SJSA1 (cell line): ENCODE measurements at regions not wholly inside any gene's neighbourhood (a gene's known extent, or its start where the extent isn't known, plus 50 kb on each side); places are given as distances from the start of the nearest gene placed in this dataset.
"Not testable (repeated sequence)": the region's sequence is repeated elsewhere in the genome, so short reads cannot be mapped to it uniquely, and the experiment has no call there.

Experiments
- DNase-seq, 2 experiments: peaks; one replicate each; pipeline ENCODE4 v3.0.0-alpha.2; 2015 to 2020; ENCODE audit warnings: low spot score in 2 of 2, low read depth in 1 of 2
- H3K27ac ChIP-seq: fragments of 250-450 bp; sonication (Bioruptor Pico); 2 replicates; pipeline ENCODE4 v1.5.1; 2020; ENCODE audit warnings: mild to moderate bottlenecking, moderate library complexity
- H3K27me3 ChIP-seq: fragments of 250-450 bp; sonication (Bioruptor Pico); replicated peaks from 2 replicates; pipeline ENCODE4 v1.5.1; 2020; ENCODE audit warnings: mild to moderate bottlenecking, moderate library complexity
- H3K36me3 ChIP-seq: fragments of 250-450 bp; sonication (Bioruptor Pico); 2 replicates; pipeline ENCODE4 v1.5.1; 2020; ENCODE audit warnings: mild to moderate bottlenecking
- H3K4me1 ChIP-seq: fragments of 250-450 bp; sonication (Bioruptor Pico); replicated peaks from 2 replicates; pipeline ENCODE4 v1.6.1; 2021; ENCODE audit warnings: mild to moderate bottlenecking
- H3K4me3 ChIP-seq: fragments of 250-450 bp; sonication (Bioruptor Pico); 2 replicates; pipeline ENCODE4 v1.5.1; 2020; ENCODE audit warnings: mild to moderate bottlenecking
- H3K9me3 ChIP-seq: fragments of 250-450 bp; sonication (Bioruptor Pico); replicated peaks from 2 replicates; pipeline ENCODE4 v1.5.1; 2020; ENCODE audit warnings: mild to moderate bottlenecking

DNA sequence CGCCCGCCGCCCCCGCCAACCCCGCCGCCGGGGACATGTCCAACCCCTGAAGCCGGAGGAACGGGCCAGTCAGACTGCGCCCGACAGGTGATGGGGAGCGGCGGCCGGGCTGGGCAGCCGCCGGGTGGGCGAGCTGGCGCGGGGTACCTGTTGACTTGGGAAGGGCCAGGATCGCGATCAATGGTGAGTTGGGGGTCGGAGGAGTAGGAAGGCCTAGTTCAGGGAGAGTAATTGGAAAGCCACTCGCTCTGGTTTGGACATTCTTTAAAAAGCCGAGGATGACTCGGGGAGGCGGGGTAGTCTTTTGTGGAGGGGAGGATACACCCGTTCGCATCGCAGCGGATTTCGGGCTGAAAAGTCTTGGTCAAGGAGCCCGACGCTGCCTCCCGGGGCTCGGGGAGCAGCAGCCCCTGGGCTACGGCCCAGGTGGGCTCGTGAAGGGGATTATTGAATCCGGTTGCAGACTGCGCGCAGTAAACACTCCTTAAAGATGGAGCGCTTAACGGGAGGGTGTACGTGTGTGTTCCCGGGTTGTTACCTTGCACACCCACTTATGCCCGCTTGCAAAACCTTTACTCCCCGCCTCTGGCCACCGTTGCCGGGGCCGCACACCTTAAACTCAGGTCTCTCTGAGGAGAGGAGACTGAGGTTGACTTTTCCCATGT lies 123.8 kb downstream of the GOSR1 start:
- H3K36me3 ChIP-seq = no peaks in the 10 kb centered on the region; the same call in 1 of the 2 replicates
- DNase-seq = peak in 1 of 2 experiments; percentile 41
- H3K9me3 ChIP-seq = no peaks in the 10 kb centered on the region
- H3K4me3 ChIP-seq = peak overlapping the region; percentile 79
- H3K27me3 ChIP-seq = no peaks in the 10 kb centered on the region
- peaks cover 26% of the 10 kb centered on the region for H3K4me1 ChIP-seq
- H3K27ac ChIP-seq = no peak overlapping the region; the same call in 1 of the 2 replicates

DNA sequence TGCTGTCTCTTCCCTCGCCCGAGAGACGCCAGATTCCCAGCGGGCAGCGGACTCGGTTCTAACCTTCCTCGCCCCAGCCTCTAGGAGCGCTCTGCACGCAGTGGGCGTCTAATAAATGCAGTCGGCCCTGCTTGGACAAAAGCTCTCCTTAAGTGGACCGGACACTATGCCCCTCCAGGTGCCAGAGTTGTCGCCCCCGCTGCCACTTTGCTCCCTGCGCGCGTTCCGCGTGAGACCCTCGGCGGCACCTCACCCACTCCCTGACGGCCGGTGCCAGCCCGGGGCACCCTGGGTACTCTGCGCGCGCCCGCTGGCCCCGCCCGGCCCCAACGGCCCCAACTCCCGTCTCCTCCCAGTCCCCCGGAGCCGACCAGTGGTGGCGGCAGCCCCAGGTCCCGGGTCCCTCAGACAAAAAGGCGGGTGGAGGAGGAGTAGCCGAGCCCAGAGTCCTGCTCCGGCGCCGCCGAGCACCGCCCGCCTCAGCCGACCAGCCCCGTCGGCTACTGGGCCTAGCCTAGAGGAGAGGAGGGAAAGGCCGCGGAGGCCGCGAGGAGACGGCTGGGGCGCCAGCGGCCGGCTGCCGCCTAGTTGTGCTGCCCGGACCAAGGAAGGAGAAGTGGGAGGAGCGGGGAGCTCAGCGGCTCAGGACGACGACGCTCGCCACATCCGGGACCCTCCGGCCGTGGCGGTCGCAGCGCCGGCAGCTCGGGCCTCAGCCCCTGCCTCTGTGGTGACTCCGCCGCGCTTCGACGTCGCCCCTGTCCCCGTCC lies 123.0 kb downstream of the GOSR1 start:
- peak overlapping the region; percentile 79 for H3K4me3 ChIP-seq
- no peaks in the 10 kb centered on the region for H3K9me3 ChIP-seq
- H3K27ac ChIP-seq = peak overlapping the region; percentile 93
- H3K27me3 ChIP-seq = no peaks in the 10 kb centered on the region
- no peaks in the 10 kb centered on the region; the same call in 1 of the 2 replicates for H3K36me3 ChIP-seq
- peak; percentile 88 to 96 for DNase-seq
- H3K4me1 ChIP-seq = peaks cover 26% of the 10 kb centered on the region

DNA sequence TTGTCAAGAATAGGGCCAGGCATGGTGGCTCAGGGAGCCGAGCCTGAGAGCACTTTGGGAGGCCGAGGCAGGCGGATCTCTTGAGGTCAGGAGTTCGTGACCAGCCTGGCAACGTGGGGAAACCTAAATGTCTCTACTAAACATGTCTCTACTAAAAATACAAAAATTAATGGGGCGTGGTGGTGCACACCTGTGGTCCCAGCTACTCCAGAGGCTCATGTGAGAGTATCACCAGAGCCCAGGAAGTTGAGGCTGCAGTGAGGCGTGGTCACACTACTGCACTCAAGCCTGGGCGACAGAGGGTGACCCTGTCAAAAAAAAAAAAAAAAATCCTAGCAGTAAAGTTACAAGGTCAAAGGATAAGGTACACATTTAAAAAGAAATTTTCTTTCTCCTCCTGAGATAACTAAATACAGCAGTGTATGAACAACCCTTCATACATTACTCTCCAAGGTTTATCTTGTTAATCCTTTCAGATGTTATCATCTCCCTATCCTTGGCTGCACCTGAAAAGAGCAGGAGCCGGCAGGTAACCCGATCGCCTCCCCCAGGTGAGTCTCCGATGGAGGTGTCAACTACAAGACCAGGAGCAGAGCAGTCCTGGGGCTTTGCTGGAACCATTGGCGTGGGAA lies 122.3 kb downstream of the GOSR1 start:
- H3K27me3 ChIP-seq = no peaks in the 10 kb centered on the region
- peaks cover 26% of the 10 kb centered on the region for H3K4me1 ChIP-seq
- peak overlapping the region; percentile 93 for H3K27ac ChIP-seq
- no peaks in the 10 kb centered on the region for H3K9me3 ChIP-seq
- no peaks in the 10 kb centered on the region; the same call in 1 of the 2 replicates for H3K36me3 ChIP-seq
- H3K4me3 ChIP-seq = peak overlapping the region; percentile 79
- DNase-seq = no peak

DNA sequence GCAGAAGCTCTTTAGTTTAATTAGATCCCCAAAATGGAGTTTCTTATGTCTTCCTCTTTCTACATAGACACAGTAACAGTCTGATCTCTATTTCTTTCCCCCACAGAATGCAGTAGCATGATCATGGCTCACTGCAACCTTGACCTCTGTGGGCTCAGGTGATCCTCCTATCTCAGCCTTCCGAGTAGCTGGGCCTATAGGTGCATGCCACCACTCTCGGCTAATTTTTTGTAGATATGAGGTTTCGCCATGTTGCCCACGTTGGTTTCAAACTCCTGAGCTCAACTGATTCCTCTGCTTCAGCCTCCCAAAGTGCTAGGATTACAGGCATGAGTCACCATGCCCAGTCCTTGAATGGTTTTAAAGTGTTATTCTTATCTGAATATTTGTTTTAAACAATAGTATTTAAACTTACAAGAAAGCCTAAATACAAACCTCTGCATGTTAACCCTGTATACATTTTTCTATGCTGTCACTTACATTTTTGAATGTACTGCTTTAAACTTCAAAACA lies 120.6 kb downstream of the GOSR1 start:
- Histone ChIP-seq H3K27me3 (no peaks in the 10 kb centered on the region), H3K9me3 (no peaks in the 10 kb centered on the region), H3K4me1 (peaks cover 22% of the 10 kb centered on the region), H3K27ac (peak overlapping the region; percentile 39), H3K4me3 (no peak overlapping the region), H3K36me3 (no peaks in the 10 kb centered on the region; the same call in 1 of the 2 replicates)
- peak in 1 of 2 experiments; percentile 65 for DNase-seq

DNA sequence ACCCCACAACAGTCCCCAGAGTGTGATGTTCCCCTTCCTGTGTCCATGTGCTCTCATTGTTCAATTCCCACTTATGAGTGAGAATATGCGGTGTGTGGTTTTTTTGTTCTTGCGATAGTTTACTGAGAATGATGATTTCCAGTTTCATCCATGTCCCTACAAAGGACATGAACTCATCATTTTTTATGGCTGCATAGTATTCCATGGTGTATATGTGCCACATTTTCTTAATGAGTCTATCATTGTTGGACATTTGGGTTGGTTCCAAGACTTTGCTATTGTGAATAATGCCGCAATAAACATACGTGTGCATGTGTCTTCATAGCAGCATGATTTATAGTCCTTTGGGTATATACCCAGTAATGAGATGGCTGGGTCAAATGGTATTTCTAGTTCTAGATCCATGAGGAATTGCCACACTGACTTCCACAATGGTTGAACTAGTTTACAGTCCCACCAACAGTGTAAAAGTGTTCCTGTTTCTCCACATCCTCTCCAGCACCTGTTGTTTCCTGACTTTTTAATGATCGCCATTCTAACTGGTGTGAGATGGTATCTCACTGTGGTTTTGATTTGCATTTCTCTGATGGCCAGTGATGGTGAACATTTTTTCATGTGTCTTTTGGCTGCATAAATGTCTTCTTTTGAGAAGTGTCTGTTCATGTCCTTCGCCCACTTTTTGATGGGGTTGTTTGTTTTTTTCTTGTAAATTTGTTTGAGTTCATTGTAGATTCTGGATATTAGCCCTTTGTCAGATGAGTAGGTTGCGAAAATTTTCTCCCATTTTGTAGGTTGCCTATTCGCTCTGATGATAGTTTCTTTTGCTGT lies 120.0 kb downstream of the GOSR1 start:
- peaks cover 21% of the 10 kb centered on the region for H3K4me1 ChIP-seq
- not testable (repeated sequence) for DNase-seq, H3K9me3 ChIP-seq, H3K4me3 ChIP-seq, H3K27me3 ChIP-seq, H3K36me3 ChIP-seq
- peak overlapping the region; percentile 38; the same call in 1 of the 2 replicates for H3K27ac ChIP-seq

DNA sequence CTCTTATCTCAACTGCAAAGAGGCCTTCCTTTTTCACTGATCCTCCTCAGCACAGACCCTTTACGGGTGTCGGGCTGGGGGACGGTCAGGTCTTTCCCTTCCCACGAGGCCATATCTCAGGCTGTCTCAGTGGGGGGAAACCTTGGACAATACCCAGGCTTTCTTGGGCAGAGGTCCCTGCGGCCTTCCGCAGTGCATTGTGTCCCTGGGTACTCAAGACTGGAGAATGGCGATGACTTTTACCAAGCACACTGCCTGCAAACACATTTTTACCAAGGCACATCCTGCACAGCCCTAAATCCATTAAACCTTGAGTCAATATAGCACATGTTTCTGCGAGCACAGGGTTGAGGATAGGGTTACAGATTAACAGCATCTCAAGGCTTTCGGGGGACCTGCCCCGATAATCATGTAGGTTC lies 117.8 kb downstream of the GOSR1 start:
- H3K9me3 ChIP-seq, H3K27ac ChIP-seq, H3K27me3 ChIP-seq, DNase-seq, H3K4me3 ChIP-seq, H3K36me3 ChIP-seq: not testable (repeated sequence)
- H3K4me1 ChIP-seq = peaks cover 18% of the 10 kb centered on the region

DNA sequence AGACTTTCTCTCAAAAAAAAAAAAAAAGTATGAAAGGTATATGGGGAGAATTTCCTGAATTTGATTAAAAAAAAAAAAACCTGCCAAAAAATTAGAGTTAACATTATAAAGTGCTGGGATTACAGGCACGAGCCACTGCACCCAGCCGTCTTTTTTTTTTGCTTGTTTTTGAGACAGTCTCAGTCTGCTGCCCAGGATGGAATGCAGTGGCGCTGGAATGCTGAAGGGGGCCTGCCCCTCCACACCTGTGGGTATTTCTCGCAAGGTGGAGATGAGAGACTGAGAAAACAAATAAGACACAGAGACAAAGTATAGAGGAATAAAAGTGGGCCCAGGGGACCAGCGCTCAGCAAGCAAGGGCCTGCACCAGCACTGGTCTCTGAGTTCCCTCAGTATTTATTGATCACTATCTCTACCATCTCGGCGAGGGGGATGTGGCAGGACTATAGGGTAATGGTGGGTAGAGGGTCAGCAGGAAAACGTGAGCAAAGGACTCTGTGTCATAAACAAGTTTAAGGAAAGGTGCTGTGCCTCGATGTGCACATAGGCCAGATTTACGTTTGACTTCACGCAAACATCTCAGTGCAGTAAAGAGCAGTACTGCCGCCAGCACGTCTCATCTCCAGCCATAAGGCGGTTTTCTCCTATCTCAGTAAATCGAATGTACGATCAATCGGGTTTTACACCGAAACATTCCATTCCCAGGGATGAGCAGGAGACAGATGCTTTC lies 117.2 kb downstream of the GOSR1 start:
- Histone ChIP-seq H3K4me1 (peaks cover 14% of the 10 kb centered on the region), H3K4me3 (no peak overlapping the region), H3K27me3 (no peaks in the 10 kb centered on the region), H3K36me3 (no peaks in the 10 kb centered on the region), H3K27ac (no peak overlapping the region), H3K9me3 (no peaks in the 10 kb centered on the region)
- no peak for DNase-seq

DNA sequence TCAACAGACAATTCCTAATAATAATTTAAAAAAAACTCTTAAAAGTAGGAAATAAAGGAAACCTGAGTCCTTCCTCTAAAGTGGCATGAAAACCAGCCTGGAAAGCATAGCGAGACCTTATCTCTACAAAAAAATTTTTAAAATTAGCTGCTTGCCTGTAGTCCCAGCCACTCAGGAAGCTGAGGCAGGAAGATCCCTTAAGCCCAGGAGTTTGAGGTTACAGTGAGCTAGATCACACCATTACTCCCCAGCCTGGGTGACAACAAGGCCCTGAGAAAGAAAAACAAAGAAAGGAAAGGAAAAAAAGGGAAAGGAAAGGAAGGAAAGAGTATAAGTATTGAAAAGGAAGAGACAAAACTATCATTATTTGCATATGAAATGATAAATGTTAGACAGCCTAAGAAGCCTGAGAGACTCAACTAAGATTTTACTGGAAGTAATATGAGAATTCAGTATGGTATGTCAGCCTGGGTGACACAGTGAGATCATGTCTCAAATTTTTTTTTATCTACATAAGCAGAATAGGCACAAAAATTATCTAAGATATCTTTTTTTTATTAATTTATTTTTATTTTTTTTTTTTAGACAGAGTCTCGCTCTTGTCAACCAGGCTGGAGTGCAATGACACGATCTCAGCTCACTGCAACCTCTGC lies 113.0 kb downstream of the GOSR1 start:
- no peaks in the 10 kb centered on the region for H3K36me3 ChIP-seq
- no peak overlapping the region for H3K27ac ChIP-seq
- no peak for DNase-seq
- no peaks in the 10 kb centered on the region; the same call in 1 of the 2 replicates for H3K9me3 ChIP-seq
- no peaks in the 10 kb centered on the region for H3K4me1 ChIP-seq
- no peak overlapping the region for H3K4me3 ChIP-seq
- H3K27me3 ChIP-seq = no peaks in the 10 kb centered on the region

DNA sequence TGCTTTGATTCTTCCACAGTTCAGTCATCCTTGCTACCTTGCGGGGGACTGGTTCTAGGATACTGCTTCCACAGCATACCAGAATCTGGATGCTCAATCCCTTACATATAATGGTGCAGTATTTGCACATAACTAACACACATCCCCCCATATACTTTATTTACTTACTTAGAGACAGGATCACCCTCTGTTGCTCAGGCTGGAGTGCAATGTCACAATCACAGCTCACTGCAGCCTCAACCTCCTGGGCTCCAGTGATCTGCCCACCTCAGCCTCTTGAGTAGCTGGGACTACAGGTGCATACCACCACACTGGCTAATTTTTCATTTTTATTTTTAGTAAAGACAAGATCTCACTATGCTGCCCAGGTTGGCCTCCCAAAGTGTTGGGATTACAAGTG lies 112.2 kb downstream of the GOSR1 start:
- Histone ChIP-seq H3K9me3 (no peaks in the 10 kb centered on the region; the same call in 1 of the 2 replicates), H3K4me3 (no peak overlapping the region), H3K27me3 (no peaks in the 10 kb centered on the region), H3K4me1 (no peaks in the 10 kb centered on the region), H3K36me3 (no peaks in the 10 kb centered on the region), H3K27ac (no peak overlapping the region)
- DNase-seq = no peak

DNA sequence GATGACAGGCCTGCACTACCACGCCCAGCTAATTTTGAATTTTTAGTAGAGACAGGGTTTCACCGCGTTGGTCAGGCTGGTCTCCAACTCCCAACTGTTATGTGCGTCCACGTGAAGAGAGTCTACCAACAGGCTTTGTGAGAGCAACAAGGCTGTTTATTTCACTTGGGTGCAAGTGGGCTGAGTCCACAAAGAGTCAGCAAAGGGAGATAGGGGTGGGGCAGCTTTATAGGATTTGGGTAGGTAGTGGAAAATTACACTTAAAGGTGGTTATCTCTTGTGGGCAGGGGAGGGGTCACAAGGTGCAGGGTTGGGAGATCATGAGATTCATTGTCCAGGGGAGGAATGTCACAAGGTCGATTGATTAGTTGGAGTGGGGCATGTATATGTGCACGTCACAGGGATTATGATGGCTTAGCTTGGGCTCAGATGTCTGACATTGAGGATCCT lies 111.6 kb downstream of the GOSR1 start:
- Histone ChIP-seq H3K4me3 (no peak overlapping the region), H3K9me3 (no peaks in the 10 kb centered on the region; the same call in 1 of the 2 replicates), H3K27me3 (no peaks in the 10 kb centered on the region), H3K36me3 (no peaks in the 10 kb centered on the region), H3K27ac (no peak overlapping the region), H3K4me1 (no peaks in the 10 kb centered on the region)
- DNase-seq = no peak

DNA sequence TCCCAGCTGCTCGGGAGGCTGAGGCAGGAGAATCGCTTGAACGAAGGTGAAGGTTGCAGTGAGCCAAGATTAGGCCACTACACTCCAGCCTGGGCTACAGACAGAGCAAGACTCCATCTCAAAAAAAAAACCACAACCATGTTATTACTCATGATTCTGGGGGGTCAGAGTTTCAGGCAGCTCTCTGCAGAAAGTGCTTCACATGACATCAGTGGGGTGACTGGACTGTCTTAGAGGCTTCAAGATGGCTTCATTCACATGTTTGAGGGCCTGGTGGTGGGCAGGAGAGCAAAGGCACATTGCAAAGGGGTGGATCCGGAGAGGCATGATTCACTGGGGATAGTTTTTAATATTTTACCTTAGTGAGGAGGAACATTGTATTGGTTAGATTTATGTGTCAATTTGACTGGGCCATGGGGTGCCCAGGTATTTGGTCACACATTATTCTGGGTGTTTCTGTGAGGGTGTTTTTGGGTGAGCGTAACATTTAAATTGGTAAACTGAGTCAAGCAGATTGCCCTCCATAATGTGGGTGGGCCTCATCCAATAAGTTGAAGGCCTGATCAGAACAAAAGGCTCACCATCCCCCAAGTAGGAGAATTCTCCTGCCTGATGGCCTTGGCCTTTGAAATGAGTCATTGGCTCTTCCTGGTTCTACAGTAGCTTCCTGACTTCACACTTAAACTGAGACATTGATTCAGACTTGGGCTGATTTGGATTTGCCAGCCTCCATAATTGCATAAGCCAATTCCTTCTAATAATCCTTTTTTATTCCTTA lies 109.8 kb downstream of the GOSR1 start:
- Histone ChIP-seq H3K27ac (no peak overlapping the region), H3K4me1 (no peaks in the 10 kb centered on the region), H3K27me3 (no peaks in the 10 kb centered on the region), H3K4me3 (no peak overlapping the region), H3K36me3 (no peaks in the 10 kb centered on the region), H3K9me3 (no peaks in the 10 kb centered on the region; the same call in 1 of the 2 replicates)
- no peak for DNase-seq

DNA sequence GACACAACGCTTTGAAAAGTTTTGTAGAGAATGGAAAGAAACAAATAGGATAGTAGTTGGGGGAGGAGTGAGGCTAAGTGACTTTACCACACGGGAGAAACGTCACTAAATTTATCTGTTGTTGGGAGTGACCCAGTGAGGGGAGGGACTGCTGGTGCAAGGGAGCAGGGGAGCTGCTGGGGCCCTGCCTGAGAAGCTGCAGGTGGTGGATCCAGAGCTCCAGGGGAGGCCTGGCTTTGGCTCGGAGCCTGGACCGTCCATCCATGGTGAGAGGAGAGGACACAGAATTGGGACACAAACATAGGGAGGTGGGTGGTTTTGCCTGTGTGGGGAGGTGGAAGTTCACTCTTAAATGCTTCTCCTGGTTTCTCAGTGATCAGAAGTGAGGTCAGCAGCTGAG lies 107.6 kb downstream of the GOSR1 start:
- Histone ChIP-seq H3K27ac (no peak overlapping the region), H3K27me3 (no peaks in the 10 kb centered on the region), H3K4me1 (no peaks in the 10 kb centered on the region), H3K4me3 (no peak overlapping the region), H3K9me3 (no peaks in the 10 kb centered on the region; the same call in 1 of the 2 replicates), H3K36me3 (no peaks in the 10 kb centered on the region)
- DNase-seq = no peak
